GM23338 (cell line): ENCODE measurements at regions not wholly inside any gene's neighbourhood (a gene's known extent, or its start where the extent isn't known, plus 50 kb on each side); places are given as distances from the start of the nearest gene placed in this dataset.

Source experiments
- ATAC-seq: fragments of 200-7000 bp; cut with Tn5 transposase; 3 replicates; pipeline ENCODE4 v1.9.1; 2020
- DNase-seq: peaks from one replicate; pipeline ENCODE4 v3.0.0-alpha.2; 2015; ENCODE audit warnings: low spot score
- H2AFZ ChIP-seq: fragments of 200-600 bp; sonication (generic); 2 replicates; pipeline ENCODE4 v1.8.0; 2016; ENCODE audit warnings: antibody characterized with exemption, mild to moderate bottlenecking, moderate library complexity
- H3F3A ChIP-seq: fragments of 200-600 bp; sonication (generic); replicated peaks from 2 replicates; pipeline ENCODE4 v1.8.0; 2017; ENCODE audit warnings: antibody characterized with exemption, mixed run types, low read depth
- H3K27ac ChIP-seq: fragments of 200-600 bp; sonication (generic); 2 replicates; pipeline ENCODE4 v1.6.1; 2016; ENCODE audit warnings: low read depth
- H3K27me3 ChIP-seq: fragments of 200-600 bp; sonication (generic); 2 replicates; pipeline ENCODE4 v1.8.0; 2016; ENCODE audit warnings: mild to moderate bottlenecking, mixed run types, moderate library complexity; ENCODE audit not compliant: insufficient read depth
- H3K36me3 ChIP-seq: fragments of 200-600 bp; sonication (generic); 2 replicates; pipeline ENCODE4 v1.8.0; 2016; ENCODE audit warnings: mild to moderate bottlenecking; ENCODE audit not compliant: insufficient read depth
- H3K4me1 ChIP-seq: fragments of 200-600 bp; sonication (generic); 2 replicates; pipeline ENCODE4 v1.8.0; 2016; ENCODE audit warnings: mild to moderate bottlenecking, moderate library complexity; ENCODE audit not compliant: insufficient read depth
- H3K4me2 ChIP-seq: fragments of 200-600 bp; sonication (generic); 2 replicates; pipeline ENCODE4 v1.7.1; 2017; ENCODE audit warnings: mixed run types
- H3K4me3 ChIP-seq: fragments of 200-600 bp; sonication (generic); 2 replicates; pipeline ENCODE4 v1.6.1; 2016; ENCODE audit warnings: mixed run types
- H3K79me2 ChIP-seq: fragments of 200-600 bp; sonication (generic); replicated peaks from 2 replicates; pipeline ENCODE4 v1.8.0; 2017; ENCODE audit warnings: mild to moderate bottlenecking; ENCODE audit not compliant: insufficient read depth
- H3K9me2 ChIP-seq: fragments of 200-600 bp; sonication (generic); 2 replicates; pipeline ENCODE4 v1.8.0; 2017; ENCODE audit not compliant: insufficient read depth
- H4K20me1 ChIP-seq: fragments of 200-600 bp; sonication (generic); replicated peaks from 2 replicates; pipeline ENCODE4 v1.8.0; 2017; ENCODE audit warnings: mild to moderate bottlenecking; ENCODE audit not compliant: insufficient read depth
- H3K27ac Mint-ChIP-seq: 2 replicates; pipeline ENCODE4 v1.8.0; 2020; ENCODE audit warnings: inconsistent platforms, mild to moderate bottlenecking, moderate library complexity, mixed read lengths
- H3K27me3 Mint-ChIP-seq: 3 replicates; pipeline ENCODE4 v1.8.0; 2022; ENCODE audit warnings: low read depth, mild to moderate bottlenecking, moderate library complexity, mixed read lengths, inconsistent platforms; ENCODE audit not compliant: insufficient read depth, poor library complexity
- H3K36me3 Mint-ChIP-seq: 3 replicates; pipeline ENCODE4 v1.8.0; 2021; ENCODE audit warnings: low read depth, mild to moderate bottlenecking, inconsistent platforms, moderate library complexity, mixed read lengths
- H3K4me1 Mint-ChIP-seq: 3 replicates; pipeline ENCODE4 v1.8.0; 2020; ENCODE audit warnings: mild to moderate bottlenecking, inconsistent platforms, mixed read lengths
- H3K4me3 Mint-ChIP-seq: 3 replicates; pipeline ENCODE4 v1.8.0; 2021; ENCODE audit warnings: moderate library complexity, mild to moderate bottlenecking, inconsistent platforms, mixed read lengths
- H3K9me3 Mint-ChIP-seq: 3 replicates; pipeline ENCODE4 v1.8.0; 2020; ENCODE audit warnings: moderate library complexity, mild to moderate bottlenecking, inconsistent platforms, mixed read lengths
- CREB1 ChIP-seq: fragments of 250-450 bp; sonication (Bioruptor Pico); IDR thresholded peaks from 2 replicates; pipeline ENCODE4 v1.5.0; 2020; ENCODE audit warnings: low read depth, mild to moderate bottlenecking, moderate library complexity
- EZH2phosphoT487 ChIP-seq: fragments of 200-600 bp; sonication (generic); IDR thresholded peaks from one replicate; pipeline ENCODE4 v1.8.1; 2018; ENCODE audit warnings: antibody characterized with exemption; ENCODE audit not compliant: unreplicated experiment
- JUNB ChIP-seq: IDR thresholded peaks from one replicate; pipeline ENCODE4 v1.6.1; 2016; ENCODE audit warnings: antibody characterized with exemption; ENCODE audit not compliant: unreplicated experiment
- NANOG ChIP-seq: IDR thresholded peaks from 2 replicates; pipeline ENCODE4 v1.6.1; 2016; ENCODE audit warnings: antibody characterized with exemption, borderline replicate concordance
- REST ChIP-seq: IDR thresholded peaks from one replicate; pipeline ENCODE4 v1.6.1; 2018; ENCODE audit warnings: antibody characterized with exemption; ENCODE audit not compliant: unreplicated experiment
- STAT1 ChIP-seq: IDR thresholded peaks from one replicate; pipeline ENCODE4 v1.6.1; 2016; ENCODE audit warnings: antibody characterized with exemption; ENCODE audit not compliant: unreplicated experiment
- ZNF114 ChIP-seq: fragments of 250-450 bp; sonication (Bioruptor Pico); IDR thresholded peaks from 2 replicates; pipeline ENCODE4 v1.5.0; 2020; ENCODE audit warnings: mild to moderate bottlenecking, moderate library complexity
- ZNF331 ChIP-seq: fragments of 250-450 bp; sonication (Bioruptor Pico); IDR thresholded peaks from 2 replicates; pipeline ENCODE4 v1.5.0; 2020; ENCODE audit warnings: low read depth, mild to moderate bottlenecking, moderate library complexity
- TF ChIP-seq, protein P1 (sequence below): fragments of 250-450 bp; sonication (Bioruptor Pico); IDR thresholded peaks from 2 replicates; pipeline ENCODE4 v1.5.0; 2020; ENCODE audit warnings: mild to moderate bottlenecking, moderate library complexity

DNA sequence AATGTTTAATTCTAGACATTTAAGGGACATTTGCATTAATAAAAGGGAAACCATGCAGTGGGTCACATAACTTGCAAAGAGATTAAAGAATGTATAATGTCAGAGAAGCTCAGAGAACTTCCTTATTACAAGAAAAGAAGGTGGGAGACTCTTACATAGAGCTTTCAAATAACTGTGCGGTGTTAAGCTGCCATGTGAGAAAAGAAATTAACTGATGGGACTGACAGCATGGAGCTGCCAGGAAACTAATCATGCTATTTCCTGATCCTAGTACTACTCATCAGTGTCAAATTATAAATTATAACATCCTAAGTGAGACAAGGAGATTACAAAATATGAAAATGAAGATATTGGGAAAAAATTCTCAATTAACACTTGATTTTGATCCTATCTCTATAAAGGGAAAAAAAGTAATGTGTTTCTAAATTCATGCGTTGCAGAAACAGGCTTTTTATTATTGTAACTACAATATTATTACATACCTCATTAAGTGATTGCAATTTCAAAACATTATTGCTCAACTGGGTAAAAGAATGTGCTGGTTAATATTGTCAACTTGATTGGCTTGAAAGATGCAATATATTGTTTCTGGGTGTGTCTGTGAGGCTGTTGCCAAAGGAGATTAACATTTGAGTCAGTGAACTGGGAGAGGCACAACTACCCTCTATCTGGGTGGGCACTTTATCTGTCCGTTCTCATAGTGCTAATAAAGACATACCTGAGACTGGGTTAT lies 609.5 kb upstream of the NUDT12 start (continued):
- TF ChIP-seq REST, result no peak

DNA sequence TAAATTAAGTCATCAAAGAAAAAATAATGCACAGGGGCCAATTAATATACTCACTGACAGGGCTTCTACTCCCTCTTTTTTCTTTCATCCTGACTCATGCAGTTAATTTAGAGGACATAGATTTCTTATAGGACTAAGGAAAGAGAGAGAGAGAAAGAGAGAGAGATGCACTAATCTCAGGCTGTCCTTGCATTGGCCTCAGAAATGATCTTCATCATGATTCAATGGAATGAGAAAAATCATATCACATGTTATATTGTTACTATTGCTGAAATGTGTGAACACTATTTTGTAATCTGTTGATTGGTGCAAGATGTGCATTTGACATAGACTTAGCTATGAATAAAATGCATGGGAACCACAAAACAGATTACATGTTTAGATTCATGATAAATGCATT lies 608.3 kb upstream of the NUDT12 start:
- no peak for ATAC-seq
- H3K36me3 ChIP-seq, result no peaks in the 10 kb centered on the region
- H3K4me1 ChIP-seq, result no peaks in the 10 kb centered on the region
- H3K9me2 ChIP-seq, result no peaks in the 10 kb centered on the region
- H3F3A ChIP-seq, result no peaks in the 10 kb centered on the region
- Mint-ChIP-seq H3K9me3 (no peaks in the 10 kb centered on the region), H3K36me3 (no peaks in the 10 kb centered on the region), H3K4me1 (no peaks in the 10 kb centered on the region), H3K27ac (no peak overlapping the region), H3K27me3 (no peaks in the 10 kb centered on the region), H3K4me3 (no peak overlapping the region)
- H3K79me2 ChIP-seq, result no peaks in the 10 kb centered on the region
- TF ChIP-seq ZNF331 (CRISPR knock-in tag) (no peak), REST (no peak), STAT1 (no peak), EZH2phosphoT487 (no peak), NANOG (no peak), JUNB (no peak), ZNF114 (CRISPR knock-in tag) (no peak), CREB1 (CRISPR knock-in tag) (no peak)
- TF ChIP-seq, protein P1, sequence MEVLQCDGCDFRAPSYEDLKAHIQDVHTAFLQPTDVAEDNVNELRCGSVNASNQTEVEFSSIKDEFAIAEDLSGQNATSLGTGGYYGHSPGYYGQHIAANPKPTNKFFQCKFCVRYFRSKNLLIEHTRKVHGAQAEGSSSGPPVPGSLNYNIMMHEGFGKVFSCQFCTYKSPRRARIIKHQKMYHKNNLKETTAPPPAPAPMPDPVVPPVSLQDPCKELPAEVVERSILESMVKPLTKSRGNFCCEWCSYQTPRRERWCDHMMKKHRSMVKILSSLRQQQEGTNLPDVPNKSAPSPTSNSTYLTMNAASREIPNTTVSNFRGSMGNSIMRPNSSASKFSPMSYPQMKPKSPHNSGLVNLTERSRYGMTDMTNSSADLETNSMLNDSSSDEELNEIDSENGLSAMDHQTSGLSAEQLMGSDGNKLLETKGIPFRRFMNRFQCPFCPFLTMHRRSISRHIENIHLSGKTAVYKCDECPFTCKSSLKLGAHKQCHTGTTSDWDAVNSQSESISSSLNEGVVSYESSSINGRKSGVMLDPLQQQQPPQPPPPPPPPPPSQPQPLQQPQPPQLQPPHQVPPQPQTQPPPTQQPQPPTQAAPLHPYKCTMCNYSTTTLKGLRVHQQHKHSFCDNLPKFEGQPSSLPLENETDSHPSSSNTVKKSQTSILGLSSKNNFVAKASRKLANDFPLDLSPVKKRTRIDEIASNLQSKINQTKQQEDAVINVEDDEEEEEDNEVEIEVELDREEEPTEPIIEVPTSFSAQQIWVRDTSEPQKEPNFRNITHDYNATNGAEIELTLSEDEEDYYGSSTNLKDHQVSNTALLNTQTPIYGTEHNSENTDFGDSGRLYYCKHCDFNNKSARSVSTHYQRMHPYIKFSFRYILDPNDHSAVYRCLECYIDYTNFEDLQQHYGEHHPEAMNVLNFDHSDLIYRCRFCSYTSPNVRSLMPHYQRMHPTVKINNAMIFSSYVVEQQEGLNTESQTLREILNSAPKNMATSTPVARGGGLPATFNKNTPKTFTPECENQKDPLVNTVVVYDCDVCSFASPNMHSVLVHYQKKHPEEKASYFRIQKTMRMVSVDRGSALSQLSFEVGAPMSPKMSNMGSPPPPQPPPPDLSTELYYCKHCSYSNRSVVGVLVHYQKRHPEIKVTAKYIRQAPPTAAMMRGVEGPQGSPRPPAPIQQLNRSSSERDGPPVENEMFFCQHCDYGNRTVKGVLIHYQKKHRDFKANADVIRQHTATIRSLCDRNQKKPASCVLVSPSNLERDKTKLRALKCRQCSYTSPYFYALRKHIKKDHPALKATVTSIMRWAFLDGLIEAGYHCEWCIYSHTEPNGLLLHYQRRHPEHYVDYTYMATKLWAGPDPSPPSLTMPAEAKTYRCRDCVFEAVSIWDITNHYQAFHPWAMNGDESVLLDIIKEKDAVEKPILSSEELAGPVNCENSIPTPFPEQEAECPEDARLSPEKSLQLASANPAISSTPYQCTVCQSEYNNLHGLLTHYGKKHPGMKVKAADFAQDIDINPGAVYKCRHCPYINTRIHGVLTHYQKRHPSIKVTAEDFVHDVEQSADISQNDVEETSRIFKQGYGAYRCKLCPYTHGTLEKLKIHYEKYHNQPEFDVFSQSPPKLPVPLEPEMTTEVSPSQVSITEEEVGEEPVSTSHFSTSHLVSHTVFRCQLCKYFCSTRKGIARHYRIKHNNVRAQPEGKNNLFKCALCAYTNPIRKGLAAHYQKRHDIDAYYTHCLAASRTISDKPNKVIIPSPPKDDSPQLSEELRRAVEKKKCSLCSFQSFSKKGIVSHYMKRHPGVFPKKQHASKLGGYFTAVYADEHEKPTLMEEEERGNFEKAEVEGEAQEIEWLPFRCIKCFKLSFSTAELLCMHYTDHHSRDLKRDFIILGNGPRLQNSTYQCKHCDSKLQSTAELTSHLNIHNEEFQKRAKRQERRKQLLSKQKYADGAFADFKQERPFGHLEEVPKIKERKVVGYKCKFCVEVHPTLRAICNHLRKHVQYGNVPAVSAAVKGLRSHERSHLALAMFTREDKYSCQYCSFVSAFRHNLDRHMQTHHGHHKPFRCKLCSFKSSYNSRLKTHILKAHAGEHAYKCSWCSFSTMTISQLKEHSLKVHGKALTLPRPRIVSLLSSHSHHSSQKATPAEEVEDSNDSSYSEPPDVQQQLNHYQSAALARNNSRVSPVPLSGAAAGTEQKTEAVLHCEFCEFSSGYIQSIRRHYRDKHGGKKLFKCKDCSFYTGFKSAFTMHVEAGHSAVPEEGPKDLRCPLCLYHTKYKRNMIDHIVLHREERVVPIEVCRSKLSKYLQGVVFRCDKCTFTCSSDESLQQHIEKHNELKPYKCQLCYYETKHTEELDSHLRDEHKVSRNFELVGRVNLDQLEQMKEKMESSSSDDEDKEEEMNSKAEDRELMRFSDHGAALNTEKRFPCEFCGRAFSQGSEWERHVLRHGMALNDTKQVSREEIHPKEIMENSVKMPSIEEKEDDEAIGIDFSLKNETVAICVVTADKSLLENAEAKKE (CRISPR knock-in tag), result no peak
- no peak overlapping the region for H3K4me3 ChIP-seq
- H3K27me3 ChIP-seq, result no peaks in the 10 kb centered on the region
- H3K27ac ChIP-seq, result no peak overlapping the region
- no peak overlapping the region for H2AFZ ChIP-seq
- H3K4me2 ChIP-seq, result no peak overlapping the region
- DNase-seq, result no peak
- no peaks in the 10 kb centered on the region for H4K20me1 ChIP-seq
